GM18909 (cell line): ENCODE measurements at regions not wholly inside any gene's neighbourhood (a gene's known extent, or its start where the extent isn't known, plus 50 kb on each side); places are given as distances from the start of the nearest gene placed in this dataset.

Experiments
- ATAC-seq: cut with Tn5 transposase; IDR thresholded peaks from one replicate; pipeline ENCODE4 v1.9.1; 2021; ENCODE audit warnings: mild to moderate bottlenecking; ENCODE audit not compliant: unreplicated experiment, poor library complexity

DNA sequence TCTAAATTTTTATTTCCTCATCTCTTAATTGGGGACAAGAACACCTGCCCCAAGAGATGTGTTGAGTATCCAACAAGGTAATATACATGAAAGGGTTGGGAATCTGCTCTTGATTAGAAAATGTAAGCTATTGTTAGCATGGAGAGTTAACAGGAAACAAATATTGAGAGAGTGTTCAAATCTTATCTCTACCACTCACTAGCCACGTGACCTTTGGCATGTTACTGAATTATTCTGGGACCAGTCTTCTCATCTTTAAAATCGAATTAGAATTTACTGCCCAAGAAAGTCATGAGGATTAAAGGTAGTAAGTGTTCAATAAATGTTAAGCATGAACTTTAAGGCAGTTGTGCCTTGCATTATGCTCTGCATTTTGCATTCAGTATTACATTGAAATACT lies 184.7 kb downstream of the MID1IP1 start:
- no peak for ATAC-seq

DNA sequence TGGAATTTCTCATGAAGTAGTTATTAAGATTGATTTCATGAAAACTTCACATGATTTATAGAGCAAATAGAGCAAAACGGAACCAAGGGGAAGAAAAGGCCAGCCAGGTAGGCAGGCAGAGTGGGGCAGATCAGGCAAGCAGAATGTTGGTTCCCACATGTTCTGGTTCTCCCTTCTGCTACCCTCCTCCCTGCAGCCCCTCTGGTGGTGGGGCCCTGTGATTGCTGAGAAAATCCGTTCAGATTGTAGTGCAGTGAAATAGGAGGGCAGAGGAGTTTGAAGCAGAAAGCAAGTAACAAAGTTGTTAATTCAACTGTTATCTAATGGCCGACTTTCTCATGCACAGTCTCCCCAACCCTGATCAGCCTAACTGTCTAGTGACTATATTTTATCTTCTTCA lies 185.3 kb downstream of the MID1IP1 start:
- no peak for ATAC-seq

DNA sequence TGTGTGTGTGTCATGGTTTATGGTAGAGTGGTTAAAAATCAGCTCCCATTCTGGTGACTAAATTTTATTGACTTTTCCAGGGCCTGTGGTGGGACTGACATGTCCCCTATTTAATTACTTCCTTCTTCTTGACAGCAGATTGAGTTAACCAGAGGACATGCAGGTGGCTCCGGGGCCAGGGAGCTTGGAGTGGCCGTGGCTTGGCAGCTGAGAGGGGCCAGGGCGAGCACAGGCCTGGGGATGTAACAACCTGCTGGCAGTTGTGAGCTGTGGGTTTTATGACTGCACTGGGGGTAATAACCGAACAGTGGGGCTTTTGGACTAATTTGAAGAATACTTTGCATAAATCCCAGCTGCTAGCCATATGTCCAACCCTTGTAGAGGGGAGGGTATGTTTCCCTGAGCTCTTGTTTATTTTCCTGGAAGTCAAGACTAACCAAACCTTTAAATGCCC lies 186.0 kb downstream of the MID1IP1 start:
- ATAC-seq, result no peak

DNA sequence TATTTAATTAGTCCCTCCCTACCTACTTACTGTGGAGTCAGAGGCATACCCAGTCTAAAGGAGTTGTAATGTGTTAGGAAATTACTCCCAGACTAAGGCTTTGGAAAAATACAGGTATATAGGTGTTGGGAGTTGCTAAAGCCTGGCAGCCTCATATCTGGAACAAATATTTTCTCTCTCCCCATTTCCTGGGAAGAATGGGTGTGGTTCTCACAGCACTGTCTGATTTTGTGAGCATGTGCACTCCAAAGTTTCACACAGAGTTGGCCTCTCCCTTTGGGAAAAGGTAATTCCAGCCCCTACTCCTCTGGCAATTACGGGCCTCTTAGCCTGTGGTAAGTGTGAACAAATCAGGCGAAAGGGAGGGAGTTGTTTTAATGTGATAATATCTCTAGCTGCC lies 187.0 kb downstream of the MID1IP1 start:
- ATAC-seq, result no peak

DNA sequence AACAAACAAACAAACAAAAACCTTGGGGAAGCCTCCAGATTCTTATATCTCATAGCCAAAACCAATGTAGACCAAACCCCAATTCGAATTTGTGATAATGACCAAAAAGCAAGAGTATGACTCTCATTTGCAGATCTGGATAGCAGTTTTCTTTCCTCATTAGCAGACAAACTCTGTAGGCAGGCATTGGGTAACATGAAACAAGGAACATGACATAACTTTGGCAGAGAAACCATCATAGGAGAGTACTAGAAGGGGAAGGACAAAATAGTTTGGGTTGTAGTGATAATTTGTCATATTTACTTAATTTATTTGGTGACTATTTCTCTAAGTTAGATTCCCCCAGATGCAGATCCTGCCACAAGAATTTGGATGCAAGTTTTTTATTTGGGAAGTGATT lies 187.8 kb downstream of the MID1IP1 start:
- ATAC-seq, result no peak

DNA sequence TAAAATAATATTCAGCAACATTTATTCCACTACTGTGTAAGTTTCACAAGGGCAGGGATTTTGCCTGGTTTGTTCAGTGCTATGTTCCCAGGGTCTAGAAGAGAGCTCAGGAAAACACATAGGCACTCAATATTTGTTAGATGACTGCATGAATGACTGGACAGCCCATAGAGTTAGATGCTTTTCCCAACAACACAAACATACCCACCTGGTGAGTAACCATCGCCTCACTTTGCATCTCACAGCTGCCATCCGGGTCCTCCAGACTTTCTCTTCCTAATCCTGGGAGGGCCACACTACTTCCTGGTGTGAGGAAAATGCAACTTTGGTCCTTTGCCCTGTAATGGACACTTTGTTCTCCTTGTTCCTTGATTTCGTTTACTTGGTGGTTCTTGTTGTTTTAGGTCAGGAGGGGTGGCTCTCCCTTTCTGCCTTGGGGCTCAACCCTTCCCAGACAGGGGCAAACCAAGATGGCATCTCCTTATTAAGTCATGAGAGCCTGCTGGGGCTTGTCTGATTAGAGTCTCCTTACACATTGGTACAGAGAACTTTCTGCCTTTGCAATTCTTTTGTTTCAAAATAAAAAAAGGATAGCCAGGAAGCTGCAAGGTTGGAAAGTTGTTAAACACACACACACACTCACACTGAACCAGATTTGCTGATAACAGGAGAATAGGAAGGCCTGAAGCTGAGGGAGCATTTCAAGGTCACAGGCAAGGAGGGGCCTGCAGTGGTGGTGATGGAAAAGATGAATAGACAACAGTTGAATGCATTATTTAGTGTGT lies 190.6 kb downstream of the MID1IP1 start:
- no peak for ATAC-seq

DNA sequence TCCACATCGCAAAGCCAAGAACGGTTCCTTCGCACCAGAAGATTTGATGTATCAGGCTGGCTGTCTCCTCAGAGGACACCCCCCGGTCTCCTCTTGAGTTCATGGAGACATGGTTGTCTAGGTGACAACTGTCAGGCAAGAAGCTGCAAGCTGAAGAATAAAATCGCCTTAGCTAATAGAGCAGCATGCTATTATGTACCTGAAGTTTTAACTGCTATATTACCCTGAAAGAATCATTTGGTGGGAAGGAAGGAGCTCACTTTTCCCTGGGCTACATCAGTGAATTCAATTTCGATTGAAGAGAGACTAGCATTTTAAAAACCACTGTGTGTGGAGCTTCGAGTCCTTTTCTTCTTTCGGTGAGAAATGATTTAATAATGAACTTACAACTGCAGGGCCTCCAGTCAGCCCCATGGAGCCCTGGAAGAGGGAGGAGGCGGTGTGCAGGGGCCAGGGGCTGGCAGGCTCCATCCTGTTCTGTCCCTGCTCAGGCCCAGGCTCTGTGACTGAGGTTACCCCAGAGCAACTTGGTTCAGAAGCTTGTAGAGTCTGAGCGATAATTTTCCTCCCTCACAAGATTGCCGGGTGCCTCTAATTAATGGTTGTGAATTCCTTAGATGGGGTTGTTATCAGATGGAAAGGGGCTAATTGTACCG lies 191.3 kb downstream of the MID1IP1 start:
- no peak for ATAC-seq

DNA sequence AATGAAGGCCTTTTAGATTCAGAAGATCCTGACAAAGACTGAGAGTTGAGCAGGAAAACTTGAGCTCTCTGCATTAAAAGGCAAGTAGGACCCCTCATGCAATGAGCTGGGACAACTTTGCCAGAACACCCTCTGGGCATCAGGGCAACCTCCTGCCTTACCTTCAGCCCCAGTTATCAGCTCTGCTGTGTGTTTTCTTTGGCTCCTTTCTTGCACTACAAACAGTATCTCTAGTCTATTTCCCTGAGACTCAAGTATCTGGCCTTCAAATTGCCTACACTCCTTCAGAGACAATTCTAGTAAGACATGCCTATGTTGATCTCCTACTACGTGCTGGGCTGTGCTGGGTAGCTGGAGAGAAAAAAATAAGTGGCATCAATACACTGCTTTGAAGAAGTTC lies 192.2 kb downstream of the MID1IP1 start:
- no peak for ATAC-seq

DNA sequence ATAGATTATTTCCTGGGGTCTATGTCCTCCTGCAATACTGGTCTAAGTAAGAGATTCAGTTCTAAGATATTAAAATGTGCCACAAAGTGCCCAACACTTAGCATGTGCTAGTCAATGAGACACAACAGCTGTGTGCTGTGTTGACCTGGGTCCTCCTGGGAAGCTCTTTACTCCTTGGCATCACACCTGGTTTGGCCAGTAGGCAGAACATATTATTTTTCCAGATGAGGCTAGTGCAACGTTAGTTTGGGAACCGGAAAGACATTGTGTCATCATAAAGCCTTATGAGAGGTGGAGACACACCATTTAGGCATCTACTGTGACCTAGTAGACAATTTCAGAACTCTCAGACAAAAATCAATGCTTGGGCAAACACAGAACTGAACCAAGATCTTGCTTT lies 197.8 kb downstream of the MID1IP1 start:
- no peak for ATAC-seq

DNA sequence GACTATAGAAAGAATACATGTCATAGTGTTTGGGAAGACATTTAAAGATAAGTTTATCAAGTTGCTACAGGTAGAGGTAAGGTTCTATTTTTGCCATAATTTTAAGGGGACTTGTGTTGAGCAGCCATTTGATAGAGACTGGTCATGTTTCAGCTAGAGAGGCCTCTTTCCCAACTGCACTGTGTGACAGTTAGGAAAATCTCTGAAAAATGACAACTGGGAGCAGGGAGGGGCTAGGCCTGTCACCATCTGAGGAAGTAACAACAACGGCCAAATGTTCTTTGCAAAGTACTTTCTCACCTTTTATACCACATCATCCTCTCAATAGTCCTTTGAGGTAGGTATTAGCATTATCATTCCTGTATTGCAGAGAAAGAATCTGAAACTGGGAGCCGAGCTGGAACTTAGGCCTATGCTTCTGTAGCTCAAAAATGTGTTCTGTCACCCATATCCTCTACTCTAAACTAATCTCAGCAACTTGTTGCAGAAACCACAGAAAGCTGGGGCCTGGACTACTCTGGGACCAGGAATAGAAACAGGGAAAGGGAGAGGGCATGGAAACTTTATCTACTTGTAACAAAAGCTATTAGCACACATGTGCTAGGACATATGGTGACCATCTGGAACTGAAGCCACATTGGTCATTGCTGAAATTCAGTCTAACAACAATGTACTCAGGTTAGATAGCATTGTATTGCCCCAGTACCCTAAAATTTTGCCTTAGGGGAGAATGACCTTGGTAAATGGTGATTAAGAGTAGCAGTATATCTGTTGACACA lies 198.9 kb downstream of the MID1IP1 start:
- ATAC-seq, result no peak

DNA sequence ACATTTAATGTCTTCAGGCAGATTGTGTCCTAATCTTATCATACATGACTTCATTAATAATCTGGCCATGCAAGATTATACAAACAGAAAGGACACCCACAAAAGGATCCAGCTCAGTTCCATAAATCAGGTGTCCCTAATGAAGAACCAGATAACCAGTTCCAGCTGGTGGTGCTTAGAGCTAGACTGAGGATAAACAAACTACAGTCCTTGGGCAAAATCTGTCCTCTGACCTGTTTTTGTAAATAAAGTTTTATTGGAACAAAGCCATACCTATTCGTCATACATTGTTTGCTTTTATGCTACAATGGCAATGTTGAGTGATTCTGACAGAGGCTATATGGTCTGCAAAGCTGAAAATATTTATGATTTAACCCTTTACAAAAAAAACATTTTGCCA lies 199.5 kb downstream of the MID1IP1 start:
- ATAC-seq, result no peak

DNA sequence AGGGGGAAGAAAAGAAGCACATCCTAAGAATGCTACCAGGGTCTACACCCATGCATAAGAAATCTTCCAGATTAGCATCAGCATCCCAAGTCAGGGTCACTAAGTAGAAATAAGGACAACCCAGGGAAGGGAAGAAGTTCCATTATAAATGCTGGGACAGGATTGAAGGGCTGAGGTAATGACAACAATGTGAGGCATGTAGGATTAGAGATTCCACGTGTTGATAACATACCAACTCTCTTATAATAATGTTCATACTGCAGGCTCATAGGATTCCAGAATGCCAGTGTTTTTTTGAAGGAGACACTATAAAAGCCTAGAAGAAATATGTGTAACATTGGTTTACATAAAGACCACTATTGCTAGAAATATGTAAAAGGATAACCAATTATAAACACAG lies 201.2 kb downstream of the MID1IP1 start:
- no peak for ATAC-seq

DNA sequence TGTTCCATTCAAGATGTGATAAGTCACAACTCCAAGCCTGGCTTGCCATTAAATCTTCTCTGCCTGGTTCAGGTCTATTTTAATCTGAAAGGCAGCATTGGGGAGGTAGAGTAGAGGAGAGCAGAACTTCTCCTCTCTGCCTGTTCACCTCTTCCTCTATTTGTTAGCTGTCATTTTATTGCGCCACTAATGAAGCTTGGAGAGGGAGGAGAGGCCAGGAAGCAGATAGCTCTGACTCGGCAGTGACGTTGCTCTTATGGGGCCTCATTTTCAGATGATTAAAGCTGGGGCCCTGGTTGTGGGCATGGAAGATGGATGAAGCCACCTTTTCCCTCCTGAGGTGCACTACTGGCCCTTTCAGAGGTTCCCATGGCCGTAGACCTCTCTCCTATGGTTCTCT lies 207.3 kb downstream of the MID1IP1 start:
- no peak for ATAC-seq

DNA sequence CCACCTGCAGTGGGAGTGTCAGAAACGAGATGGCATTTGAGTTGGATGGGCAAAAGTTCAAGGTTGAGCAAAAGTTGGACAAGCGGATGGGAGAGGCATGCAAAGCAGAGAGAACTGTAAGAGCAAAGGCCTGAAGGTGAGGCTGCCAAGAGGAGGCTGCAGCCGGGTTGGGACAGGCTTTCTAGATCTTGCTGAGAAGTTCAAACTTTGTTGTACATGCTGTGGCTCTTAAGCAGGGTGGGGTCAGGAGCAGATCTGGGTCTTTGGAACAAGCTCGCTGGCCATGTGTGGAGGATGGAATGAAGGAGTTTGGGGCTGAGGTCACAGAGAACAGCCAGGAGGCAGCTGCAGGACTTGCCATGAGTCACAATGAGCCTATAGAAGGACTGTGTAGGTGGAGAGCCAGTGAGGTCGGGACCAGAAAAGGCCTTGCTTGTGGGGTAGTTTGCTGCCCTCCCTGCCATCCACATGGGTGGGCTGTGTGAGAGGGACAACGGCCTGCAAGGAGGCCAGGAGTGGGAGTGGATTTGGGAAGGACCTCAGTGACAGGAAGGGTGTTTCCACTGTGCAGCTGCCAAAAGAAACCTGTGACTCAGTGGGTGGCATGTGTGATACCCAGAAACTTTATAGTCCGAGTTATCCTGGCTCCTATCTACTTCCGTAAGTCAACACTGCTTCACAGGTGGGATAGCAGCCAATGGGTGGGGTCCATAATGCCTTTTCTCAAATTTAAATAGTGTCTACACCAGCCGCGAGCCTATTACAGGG lies 210.4 kb downstream of the MID1IP1 start:
- ATAC-seq, result no peak

DNA sequence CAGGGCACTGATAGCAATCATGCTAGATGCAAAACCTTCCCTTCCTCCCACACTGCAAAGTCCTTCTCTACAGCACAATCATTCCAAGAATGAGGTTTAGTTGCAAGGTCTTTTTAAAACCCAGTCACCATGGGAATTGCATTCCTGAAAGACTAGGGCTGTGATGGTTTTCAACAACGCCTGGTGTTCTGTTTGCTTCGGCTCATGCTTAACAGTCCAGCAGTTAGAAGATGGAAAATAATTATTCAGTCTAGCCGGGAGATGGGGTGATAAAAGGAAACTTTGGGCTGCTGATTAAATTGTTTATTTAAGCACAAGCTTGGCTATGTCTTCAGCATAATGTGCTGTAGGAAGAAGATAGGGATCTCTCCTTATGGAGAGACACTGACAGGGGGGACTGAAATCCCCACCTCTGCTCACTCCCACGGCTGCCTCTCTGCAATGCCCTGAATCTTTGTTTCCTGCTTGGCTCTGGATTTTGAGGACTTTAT lies 211.4 kb downstream of the MID1IP1 start:
- ATAC-seq, result no peak

DNA sequence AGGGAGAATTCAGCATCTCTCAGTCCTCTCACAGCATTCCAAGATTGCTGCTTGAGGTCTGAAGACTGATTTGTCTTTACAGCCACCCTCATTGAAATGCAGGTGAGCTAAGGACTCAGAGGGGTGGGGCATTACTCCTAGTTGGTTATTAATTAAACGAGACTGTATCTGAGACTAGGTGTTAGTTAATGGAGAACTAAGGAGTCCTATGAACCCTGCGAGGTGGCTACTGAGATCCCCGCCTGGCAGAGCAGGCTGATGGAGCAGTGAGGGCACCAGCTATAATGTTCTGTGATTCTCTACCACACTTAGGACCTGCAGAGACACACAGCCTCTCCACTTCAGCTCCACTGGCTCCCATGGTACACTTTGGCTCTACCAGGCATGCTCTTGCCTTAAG lies 215.3 kb downstream of the MID1IP1 start:
- ATAC-seq, result no peak

DNA sequence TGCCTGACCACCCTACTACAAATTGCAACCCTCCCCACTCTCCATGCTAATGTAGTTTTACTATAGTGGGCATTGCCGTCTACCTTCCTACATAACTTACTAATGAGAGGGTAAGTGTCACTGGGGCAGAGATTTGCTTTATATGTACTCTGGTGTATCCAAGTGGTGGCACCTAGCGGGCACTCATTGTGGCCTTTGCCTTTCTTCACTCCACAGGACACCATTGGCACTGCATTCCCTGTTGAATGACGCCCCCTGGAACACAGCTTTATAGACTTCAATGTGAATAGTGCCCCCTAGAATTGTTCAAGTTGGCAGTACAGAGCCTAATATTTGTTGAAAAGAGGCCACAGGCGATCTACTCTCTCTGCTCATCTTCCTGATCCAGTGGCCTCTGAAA lies 215.8 kb downstream of the MID1IP1 start:
- no peak for ATAC-seq

DNA sequence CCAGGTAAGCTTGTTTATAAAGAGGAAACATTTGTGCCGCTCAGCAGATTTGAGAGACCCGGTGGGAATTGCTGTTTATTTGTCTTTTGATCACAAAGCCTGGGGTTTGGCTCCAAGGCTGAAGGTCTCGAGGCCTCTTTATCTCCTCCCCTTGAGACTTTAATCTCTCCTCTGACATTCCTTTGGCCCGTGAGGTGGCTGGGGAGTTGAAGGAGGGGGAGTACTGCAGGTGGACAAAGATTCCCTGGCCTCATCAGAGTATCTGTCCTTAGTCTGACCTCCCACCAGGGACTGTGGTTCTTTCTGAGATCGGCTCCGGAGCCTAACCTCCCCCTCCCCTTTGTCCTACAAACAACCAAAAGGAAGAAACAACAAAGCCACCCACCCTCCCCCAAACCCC lies 216.5 kb downstream of the MID1IP1 start:
- no peak for ATAC-seq

DNA sequence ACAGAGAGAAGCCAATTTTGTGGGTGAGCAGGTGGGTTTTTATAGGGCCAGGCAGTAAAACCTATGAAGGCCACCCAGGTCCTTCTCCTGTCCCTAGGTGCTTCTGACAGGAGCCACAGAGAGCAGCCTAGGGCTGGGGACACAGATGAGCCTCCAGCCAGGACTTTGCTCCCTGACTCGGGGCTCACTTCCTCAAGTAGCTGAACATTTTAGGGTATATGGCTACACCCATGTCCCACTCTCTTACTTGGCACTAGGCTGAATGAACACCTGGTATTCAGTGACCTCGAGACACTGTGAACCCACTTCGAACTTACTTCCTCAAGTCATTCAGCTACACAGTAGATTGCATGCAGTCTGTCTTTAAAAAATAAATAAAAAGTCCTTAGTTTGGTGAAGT lies 217.3 kb downstream of the MID1IP1 start:
- no peak for ATAC-seq

DNA sequence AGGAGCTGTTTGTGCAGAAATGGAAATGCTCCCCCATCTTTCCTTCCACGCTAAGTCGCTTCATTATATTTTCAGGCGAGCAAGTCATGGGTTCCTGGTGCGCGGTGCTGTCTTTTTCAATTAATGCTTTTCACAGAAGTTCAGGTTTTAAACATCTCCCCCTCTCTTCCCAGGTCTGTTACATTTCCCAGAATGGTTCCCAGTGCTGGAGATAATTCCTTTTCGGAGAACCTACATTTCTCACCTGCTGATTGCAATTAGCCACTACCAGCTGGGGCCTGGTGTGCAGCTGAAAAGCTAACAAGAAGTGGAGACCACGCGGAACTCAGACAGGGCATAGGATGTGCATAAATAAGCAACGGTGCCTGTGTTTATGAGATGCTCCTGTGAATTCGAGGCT lies 217.8 kb downstream of the MID1IP1 start:
- no peak for ATAC-seq
